GM12891 (cell line): ENCODE measurements at regions not wholly inside any gene's neighbourhood (a gene's known extent, or its start where the extent isn't known, plus 50 kb on each side); places are given as distances from the start of the nearest gene placed in this dataset.

Source experiments
- POLR2AphosphoS5 ChIP-seq: IDR thresholded peaks from 2 replicates; pipeline ENCODE4 v1.6.1; 2011; ENCODE audit warnings: low read depth, low read length, control low read depth
- SPI1 ChIP-seq: IDR thresholded peaks from 2 replicates; pipeline ENCODE4 v1.6.1; 2011; ENCODE audit warnings: low read depth, low read length, control low read depth
- TAF1 ChIP-seq: IDR thresholded peaks from 2 replicates; pipeline ENCODE4 v1.6.1; 2011; ENCODE audit warnings: low read depth, low read length, control low read depth

DNA sequence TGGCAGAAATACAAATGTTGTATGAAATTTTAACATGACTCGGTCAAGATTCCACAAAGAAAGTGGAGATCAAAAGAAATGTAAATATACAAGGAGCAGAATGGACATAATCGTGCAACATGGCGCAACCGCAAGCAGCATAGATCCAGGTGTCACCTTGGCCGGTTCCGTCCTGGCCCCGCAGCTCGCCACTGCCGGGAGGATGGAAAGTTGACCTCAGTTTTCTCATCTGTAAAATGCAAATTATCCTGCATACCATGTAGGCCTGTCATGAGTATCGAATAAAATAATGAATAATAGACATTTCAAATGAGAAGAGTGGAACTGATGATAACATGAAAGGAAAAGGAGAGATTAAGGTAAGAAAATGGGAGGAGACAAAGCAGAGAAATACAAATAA, 427.3 kb upstream of the SMIM21 start:
- no peak for TF ChIP-seq TAF1
- TF ChIP-seq SPI1 = no peak
- no peak for TF ChIP-seq POLR2AphosphoS5
